SK-N-SH treated with all-trans-retinoic acid at 6 μM for 48 hours (cell line): ENCODE measurements at regions not wholly inside any gene's neighbourhood (a gene's known extent, or its start where the extent isn't known, plus 50 kb on each side); places are given as distances from the start of the nearest gene placed in this dataset.

ENCODE experiments used
- BACH2 ChIP-seq: fragments of 250-450 bp; sonication (Bioruptor Pico); IDR thresholded peaks from 2 replicates; pipeline ENCODE4 v1.9.0; 2021; ENCODE audit warnings: mild to moderate bottlenecking, borderline replicate concordance
- ESRRG ChIP-seq: fragments of 250-450 bp; sonication (Bioruptor Pico); IDR thresholded peaks from 2 replicates; pipeline ENCODE4 v1.6.1; 2021; ENCODE audit warnings: mild to moderate bottlenecking
- GLIS3 ChIP-seq: fragments of 250-450 bp; sonication (Bioruptor Pico); IDR thresholded peaks from 2 replicates; pipeline ENCODE4 v1.5.0; 2020; ENCODE audit warnings: mild to moderate bottlenecking, moderate library complexity
- TCF4 ChIP-seq: fragments of 250-450 bp; sonication (Bioruptor Pico); IDR thresholded peaks from 2 replicates; pipeline ENCODE4 v1.8.0; 2021; ENCODE audit warnings: mild to moderate bottlenecking, moderate library complexity, borderline replicate concordance
- ZFP3 ChIP-seq: fragments of 250-450 bp; sonication (Bioruptor Pico); IDR thresholded peaks from 2 replicates; pipeline ENCODE4 v1.5.0; 2020; ENCODE audit warnings: mild to moderate bottlenecking, moderate library complexity
- ZNF565 ChIP-seq: fragments of 450-650 bp; formaldehyde crosslinking; conservative IDR thresholded peaks from 2 replicates; pipeline ENCODE4 v1.5.0; 2020; ENCODE audit warnings: low read depth, mild to moderate bottlenecking, moderate library complexity
- ZNF8 ChIP-seq: fragments of 450-650 bp; formaldehyde crosslinking; IDR thresholded peaks from 2 replicates; pipeline ENCODE4 v1.5.0; 2020; ENCODE audit warnings: mild to moderate bottlenecking, moderate library complexity

DNA sequence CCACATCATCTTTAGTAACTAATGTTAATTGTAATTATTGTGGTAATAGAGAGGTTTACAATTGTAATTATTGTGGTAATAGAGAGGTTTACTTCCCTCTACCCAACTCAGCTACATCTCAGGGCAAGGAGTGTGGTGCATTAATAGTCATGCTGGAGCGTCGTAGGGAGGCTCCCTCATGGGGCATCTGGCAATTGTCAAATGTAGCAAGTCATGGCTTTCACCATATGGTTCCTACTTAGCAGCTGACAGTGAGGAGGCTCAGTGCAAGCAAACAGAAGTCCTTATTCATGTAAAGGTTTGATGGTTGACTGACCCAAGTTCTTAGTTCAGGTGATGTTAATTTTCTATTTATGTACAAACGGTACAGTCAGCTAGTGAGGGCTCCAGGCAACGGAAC is 1012.0 kb downstream of the FLRT2 start:
- TF ChIP-seq ZNF565 (CRISPR knock-in tag), result no peak
- no peak for TF ChIP-seq TCF4 (CRISPR knock-in tag)
- TF ChIP-seq ZFP3 (CRISPR knock-in tag), result no peak
- TF ChIP-seq ZNF8 (CRISPR knock-in tag), result no peak
- no peak for TF ChIP-seq BACH2
- no peak for TF ChIP-seq GLIS3 (CRISPR knock-in tag)
- TF ChIP-seq ESRRG (CRISPR knock-in tag), result no peak
